GM12878 (cell line): ENCODE measurements at regions not wholly inside any gene's neighbourhood (a gene's known extent, or its start where the extent isn't known, plus 50 kb on each side); places are given as distances from the start of the nearest gene placed in this dataset.

Experiments used
- ATAC-seq: fragments of 200-7000 bp; cut with Tn5 transposase; 3 replicates; pipeline ENCODE4 v1.9.1; 2020; ENCODE audit warnings: mild to moderate bottlenecking, moderate library complexity
- BruUV-seq: library from RNA; stranded (reverse); fragments of 400-500 nt; replicated peaks from 2 replicates; lab custom pipeline; 2021; lab: Mats Ljungman, UMichigan
- CTCF ChIA-PET: fragments of 300-600 bp; sonication (Branson Sonifier 250); formaldehyde crosslinking; extraction: SDS; loops from one replicate; lab custom pipeline; 2021; ENCODE audit warnings: inconsistent platforms; lab: Yijun Ruan, JAX
- POLR2A ChIA-PET: fragments of 350-600 bp; formaldehyde crosslinking; extraction: SDS; loops from one replicate; lab custom pipeline; 2021; ENCODE audit warnings: inconsistent platforms; lab: Charles Lee
- RAD21 ChIA-PET: fragments of 300-600 bp; sonication (Branson Sonifier 250); formaldehyde crosslinking; loops from one replicate; lab custom pipeline; 2023; ENCODE audit warnings: antibody characterized with exemption; ENCODE audit not compliant: unreplicated experiment; lab: Charles Lee
- SMC1A ChIA-PET: fragments of 300-600 bp; sonication (Branson Sonifier 250); formaldehyde crosslinking; loops from one replicate; lab custom pipeline; 2023; ENCODE audit not compliant: unreplicated experiment, uncharacterized antibody; lab: Charles Lee
- DNase-seq: peaks from one replicate; pipeline ENCODE4 v3.0.0-alpha.2; 2011; ENCODE audit warnings: low read depth, low spot score
- FAIRE-seq: peaks from 3 replicates; lab custom pipeline; 2011; peaks lifted over from hg19 to GRCh38; lab: Jason Lieb, UNC
- H2AFZ ChIP-seq: 2 replicates; pipeline ENCODE4 v1.6.0; 2011; ENCODE audit warnings: low read depth, low read length, control low read depth; ENCODE audit not compliant: control insufficient read depth
- H3K27ac ChIP-seq: 2 replicates; pipeline ENCODE4 v1.5.1; 2011; ENCODE audit warnings: control low read depth; ENCODE audit not compliant: control insufficient read depth, insufficient read depth
- H3K27me3 ChIP-seq, 2 experiments: replicated peaks in 1 of 2; 2 replicates each; pipeline versions ENCODE4 v1.6.0 to v1.6.1; 2011; ENCODE audit warnings: low read length in 1 of 2; ENCODE audit not compliant: control insufficient read depth in 2 of 2, insufficient read depth in 2 of 2
- H3K36me3 ChIP-seq, 2 experiments: 2 replicates each; pipeline ENCODE4 v1.5.1; 2011; ENCODE audit warnings: low read length in 1 of 2; ENCODE audit not compliant: control insufficient read depth in 2 of 2, insufficient read depth in 2 of 2
- H3K4me1 ChIP-seq: 2 replicates; pipeline ENCODE4 v1.6.1; 2011; ENCODE audit warnings: mild to moderate bottlenecking, low read length, moderate library complexity, mixed read lengths; ENCODE audit not compliant: control insufficient read depth, insufficient read depth
- H3K4me2 ChIP-seq: 2 replicates; pipeline ENCODE4 v1.6.0; 2011; ENCODE audit warnings: control low read depth; ENCODE audit not compliant: control insufficient read depth, insufficient read depth
- H3K4me3 ChIP-seq: fragments of 200-600 bp; sonication (generic); 2 replicates; pipeline ENCODE4 v1.5.1; 2016
- H3K79me2 ChIP-seq: 2 replicates; pipeline ENCODE4 v1.6.0; 2011; ENCODE audit warnings: low read length; ENCODE audit not compliant: control insufficient read depth, insufficient read depth
- H3K9ac ChIP-seq: 2 replicates; pipeline ENCODE4 v1.8.0; 2011; ENCODE audit warnings: low read length, control low read depth, mixed read lengths; ENCODE audit not compliant: control insufficient read depth, insufficient read depth
- H3K9me3 ChIP-seq: replicated peaks from 3 replicates; pipeline ENCODE4 v1.5.1; 2011; ENCODE audit warnings: mild to moderate bottlenecking, low read length; ENCODE audit not compliant: control insufficient read depth, insufficient read depth
- H4K20me1 ChIP-seq: 2 replicates; pipeline ENCODE4 v1.6.0; 2011; ENCODE audit not compliant: control insufficient read depth, insufficient read depth
- CBX5 ChIP-seq: sonication (generic); IDR thresholded peaks from 2 replicates; pipeline ENCODE4 v1.6.1; 2016; ENCODE audit warnings: low read depth, moderate library complexity, mild to moderate bottlenecking, inconsistent platforms
- CREM ChIP-seq: IDR thresholded peaks from 2 replicates; pipeline ENCODE4 v1.6.1; 2014; ENCODE audit warnings: antibody characterized with exemption, low read depth
- E4F1 ChIP-seq: fragments of 450-650 bp; IDR thresholded peaks from 2 replicates; pipeline ENCODE4 v1.6.1; 2018; ENCODE audit warnings: borderline replicate concordance, mild to moderate bottlenecking; ENCODE audit not compliant: partially characterized antibody
- EP300 ChIP-seq, 2 experiments: fragments of 150-350 bp in 1 of 2; IDR thresholded peaks; 2 replicates each; pipeline ENCODE4 v1.6.1; 2011 to 2012; ENCODE audit warnings: low read depth in 2 of 2, low read length in 2 of 2, borderline replicate concordance in 1 of 2, improper control_type of control experiment in 1 of 2, inconsistent platforms in 1 of 2; ENCODE audit not compliant: control insufficient read depth in 1 of 2
- FOXM1 ChIP-seq: IDR thresholded peaks from 2 replicates; pipeline ENCODE4 v1.6.1; 2012; ENCODE audit warnings: low read depth, mild to moderate bottlenecking, inconsistent platforms, low read length, moderate library complexity
- MXI1 ChIP-seq: fragments of 150-350 bp; IDR thresholded peaks from 2 replicates; pipeline ENCODE4 v1.6.1; 2011; ENCODE audit warnings: low read depth, mild to moderate bottlenecking, inconsistent platforms, low read length, improper control_type of control experiment
- NFYA ChIP-seq: IDR thresholded peaks from 2 replicates; pipeline ENCODE4 v1.6.1; 2011; ENCODE audit warnings: low read depth, mild to moderate bottlenecking, low read length, improper control_type of control experiment, borderline replicate concordance
- NRF1 ChIP-seq: conservative IDR thresholded peaks from 2 replicates; pipeline ENCODE4 v1.6.1; 2011; ENCODE audit warnings: mild to moderate bottlenecking, low read depth, low read length, improper control_type of control experiment
- PAX5 ChIP-seq: IDR thresholded peaks from 2 replicates; pipeline ENCODE4 v1.6.1; 2011; ENCODE audit warnings: low read depth, low read length, borderline replicate concordance
- RFX5 ChIP-seq: IDR thresholded peaks from 2 replicates; pipeline ENCODE4 v1.6.1; 2011; ENCODE audit warnings: low read depth, low read length, improper control_type of control experiment
- TAF1 ChIP-seq: IDR thresholded peaks from 2 replicates; pipeline ENCODE4 v1.6.1; 2011; ENCODE audit warnings: mild to moderate bottlenecking, low read depth, low read length, borderline replicate concordance
- USF2 ChIP-seq: IDR thresholded peaks from 2 replicates; pipeline ENCODE4 v1.6.1; 2011; ENCODE audit warnings: low read depth, low read length, improper control_type of control experiment, borderline replicate concordance
- ZNF622 ChIP-seq: fragments of 450-650 bp; IDR thresholded peaks from 2 replicates; pipeline ENCODE4 v1.6.1; 2017; ENCODE audit warnings: mild to moderate bottlenecking, inconsistent platforms
- WGBS: methylation state at CpG from one replicate; pipeline ENCODE4 v1.1.6; 2016; ENCODE audit warnings: low lambda C conversion rate; ENCODE audit not compliant: insufficient replicate concordance, insufficient coverage; ENCODE audit errors: missing lambda C conversion rate; 5-methylcytosine and 5-hydroxymethylcytosine counted together
- in situ Hi-C: fragments of 300-500 bp; cut with MboI; formaldehyde crosslinking; loops from 9 replicates; pipeline ENCODE4 v1.14.3; 2018; ENCODE audit warnings: mixed read lengths
- intact Hi-C: fragments of 100-400 bp; cut with micrococcal nuclease; formaldehyde crosslinking; loops from one replicate; pipeline ENCODE4 v1.14.2; 2022; ENCODE audit not compliant: unreplicated experiment

- TF ChIP-seq FOXM1 = no peak
- TF ChIP-seq TAF1 = no peak
- no peak for TF ChIP-seq USF2
- no peak for TF ChIP-seq PAX5
- TF ChIP-seq NRF1 = no peak
- no peak for TF ChIP-seq CREM
- no peak for TF ChIP-seq NFYA
- no peak for TF ChIP-seq RFX5
- no peak for TF ChIP-seq EP300 (IDR thresholded peaks at IDR 0.05; ENCODE audit: borderline replicate concordance in 1 of 2, control insufficient read depth in 1 of 2, low read depth in 2 of 2, low read length in 2 of 2)
- TF ChIP-seq, all 136 proteins: peak for 0
Measured at GRCh38 chr5:3962113-3962512, 366.5 kb downstream of the IRX1 start (continued).

- H4K20me1 ChIP-seq = no peaks in the 10 kb centered on the region
- BruUV-seq = no TSS peak
- ChIA-PET POLR2A (no interaction called here), RAD21 (no interaction called here), CTCF (no interaction called here), SMC1A (no interaction called here)
- in situ Hi-C loops (no loop called here), intact Hi-C loops (no loop called here)
- TF ChIP-seq E4F1 (no peak), CBX5 (no peak), ZNF622 (no peak), USF2 (no peak), MXI1 (no peak)
- H3K4me2 ChIP-seq = no peak overlapping the region
- no peaks in the 10 kb centered on the region for H3K79me2 ChIP-seq
- no peak for FAIRE-seq
- H2AFZ ChIP-seq = no peak overlapping the region
- no peak for DNase-seq
- no peaks in the 10 kb centered on the region for H3K9me3 ChIP-seq
- H3K4me1 ChIP-seq = no peaks in the 10 kb centered on the region
- WGBS = 92% methylated on average over 1 of the region's 1 CpG
- H3K36me3 ChIP-seq = no peaks in the 10 kb centered on the region
- H3K27me3 ChIP-seq = no peaks in the 10 kb centered on the region
- H3K27ac ChIP-seq = no peak overlapping the region
- no peak overlapping the region for H3K4me3 ChIP-seq
- ATAC-seq = no peak
- H3K9ac ChIP-seq = no peak overlapping the region
Measured at GRCh38 chr5:3963652-3964051, 368.0 kb downstream of the IRX1 start.
